Mucosa of descending colon (tissue), 3 donors: ENCODE measurements at regions not wholly inside any gene's neighbourhood (a gene's known extent, or its start where the extent isn't known, plus 50 kb on each side); places are given as distances from the start of the nearest gene placed in this dataset.
A peak's percentile ranks its signal among the peaks of the same experiment; 100 is the strongest.

Source experiments
- ATAC-seq: fragments of 200-7000 bp; cut with Tn5 transposase; one replicate; pipeline ENCODE4 v1.9.1; 2020; ENCODE audit warnings: mild to moderate bottlenecking, moderate library complexity
- DNase-seq, 3 donors: peaks; one replicate each; pipeline ENCODE4 v3.0.0-alpha.2; 2020
- H3K36me3 ChIP-seq: fragments of 200-600 bp; one replicate; pipeline ENCODE4 v1.8.0; 2021; ENCODE audit warnings: low read depth, mild to moderate bottlenecking
- H3K4me1 ChIP-seq: fragments of 200-600 bp; one replicate; pipeline ENCODE4 v1.8.0; 2021; ENCODE audit warnings: low read depth, mild to moderate bottlenecking
- H3K4me3 ChIP-seq: fragments of 200-600 bp; one replicate; pipeline ENCODE4 v1.8.0; 2021; ENCODE audit warnings: mild to moderate bottlenecking
- H3K9me3 ChIP-seq: fragments of 200-600 bp; one replicate; pipeline ENCODE4 v1.8.0; 2021; ENCODE audit warnings: mild to moderate bottlenecking
- intact Hi-C, 2 donors: fragments of 100-400 bp; cut with DNase I in 1 of 2; cut with micrococcal nuclease in 1 of 2; formaldehyde crosslinking; loops; one replicate each; pipeline versions ENCODE4 v1.11.0 to v1.11.1; 2022; cut with DNase I, micrococcal nuclease
- TF ChIP-seq, protein P1 (sequence below): fragments of 200-600 bp; IDR thresholded peaks from one replicate; pipeline ENCODE4 v1.8.0; 2022; ENCODE audit warnings: antibody characterized with exemption, mild to moderate bottlenecking
- donor health status: DM: no; HTN: no; CAD: no; lungs with moderate emphysema.
- donor health status: DM: no; HTN: no; CAD: no.
- donor health status: DM: no; HTN: yes; CAD: no.

DNA sequence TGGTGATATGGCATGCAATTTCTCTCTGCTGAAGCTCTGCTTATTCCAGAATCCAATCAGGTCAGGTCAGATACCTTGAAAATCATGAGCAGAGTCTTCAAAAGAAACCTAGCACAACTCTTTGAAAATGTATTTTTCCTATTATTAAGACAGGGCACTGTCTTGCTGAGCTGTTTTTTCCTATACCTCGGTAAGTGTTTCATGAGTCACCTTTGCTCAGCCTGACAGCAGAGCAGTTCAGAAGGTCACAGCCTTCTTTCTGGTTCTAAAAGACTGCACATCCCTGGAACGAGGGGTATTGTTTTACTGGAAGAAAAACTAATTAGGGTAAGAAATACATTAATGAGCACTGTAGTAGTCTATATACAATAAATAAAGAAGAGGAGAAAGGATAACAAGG, 422.0 kb downstream of the SOX2 start:
- TF ChIP-seq, protein P1, sequence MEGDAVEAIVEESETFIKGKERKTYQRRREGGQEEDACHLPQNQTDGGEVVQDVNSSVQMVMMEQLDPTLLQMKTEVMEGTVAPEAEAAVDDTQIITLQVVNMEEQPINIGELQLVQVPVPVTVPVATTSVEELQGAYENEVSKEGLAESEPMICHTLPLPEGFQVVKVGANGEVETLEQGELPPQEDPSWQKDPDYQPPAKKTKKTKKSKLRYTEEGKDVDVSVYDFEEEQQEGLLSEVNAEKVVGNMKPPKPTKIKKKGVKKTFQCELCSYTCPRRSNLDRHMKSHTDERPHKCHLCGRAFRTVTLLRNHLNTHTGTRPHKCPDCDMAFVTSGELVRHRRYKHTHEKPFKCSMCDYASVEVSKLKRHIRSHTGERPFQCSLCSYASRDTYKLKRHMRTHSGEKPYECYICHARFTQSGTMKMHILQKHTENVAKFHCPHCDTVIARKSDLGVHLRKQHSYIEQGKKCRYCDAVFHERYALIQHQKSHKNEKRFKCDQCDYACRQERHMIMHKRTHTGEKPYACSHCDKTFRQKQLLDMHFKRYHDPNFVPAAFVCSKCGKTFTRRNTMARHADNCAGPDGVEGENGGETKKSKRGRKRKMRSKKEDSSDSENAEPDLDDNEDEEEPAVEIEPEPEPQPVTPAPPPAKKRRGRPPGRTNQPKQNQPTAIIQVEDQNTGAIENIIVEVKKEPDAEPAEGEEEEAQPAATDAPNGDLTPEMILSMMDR, result no peak
- no peak for DNase-seq
- no peak overlapping the region for H3K4me3 ChIP-seq
- intact Hi-C loops, result no loop called here
- H3K4me1 ChIP-seq, result no peaks in the 10 kb centered on the region
- ATAC-seq, result no peak
- no peaks in the 10 kb centered on the region for H3K36me3 ChIP-seq
- no peaks in the 10 kb centered on the region for H3K9me3 ChIP-seq

DNA sequence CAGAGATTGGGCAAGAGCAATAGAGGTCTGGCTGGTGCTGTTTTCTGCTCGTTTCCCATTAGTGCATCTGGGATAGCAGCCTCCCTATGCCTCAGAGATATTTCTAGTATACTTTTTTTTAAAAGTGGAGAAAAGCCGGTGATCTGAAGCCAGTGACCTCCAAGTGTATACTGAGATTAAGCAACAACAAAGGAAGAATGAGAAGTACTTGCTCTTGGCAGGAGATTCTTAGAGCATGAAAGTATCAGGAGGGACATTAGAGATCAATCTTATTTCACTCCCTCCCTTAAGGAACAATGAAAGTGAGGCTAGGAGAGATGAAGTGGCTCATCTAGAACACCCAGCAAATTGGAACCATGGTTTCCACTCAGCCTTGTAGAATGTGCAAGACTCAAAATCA, 423.3 kb downstream of the SOX2 start:
- DNase-seq (no peak), ATAC-seq (no peak)
- H3K9me3 ChIP-seq, result no peaks in the 10 kb centered on the region
- TF ChIP-seq, protein P1, result no peak
- H3K4me3 ChIP-seq, result no peak overlapping the region
- no peaks in the 10 kb centered on the region for H3K4me1 ChIP-seq
- H3K36me3 ChIP-seq, result no peaks in the 10 kb centered on the region
- intact Hi-C loops, result no loop called here

DNA sequence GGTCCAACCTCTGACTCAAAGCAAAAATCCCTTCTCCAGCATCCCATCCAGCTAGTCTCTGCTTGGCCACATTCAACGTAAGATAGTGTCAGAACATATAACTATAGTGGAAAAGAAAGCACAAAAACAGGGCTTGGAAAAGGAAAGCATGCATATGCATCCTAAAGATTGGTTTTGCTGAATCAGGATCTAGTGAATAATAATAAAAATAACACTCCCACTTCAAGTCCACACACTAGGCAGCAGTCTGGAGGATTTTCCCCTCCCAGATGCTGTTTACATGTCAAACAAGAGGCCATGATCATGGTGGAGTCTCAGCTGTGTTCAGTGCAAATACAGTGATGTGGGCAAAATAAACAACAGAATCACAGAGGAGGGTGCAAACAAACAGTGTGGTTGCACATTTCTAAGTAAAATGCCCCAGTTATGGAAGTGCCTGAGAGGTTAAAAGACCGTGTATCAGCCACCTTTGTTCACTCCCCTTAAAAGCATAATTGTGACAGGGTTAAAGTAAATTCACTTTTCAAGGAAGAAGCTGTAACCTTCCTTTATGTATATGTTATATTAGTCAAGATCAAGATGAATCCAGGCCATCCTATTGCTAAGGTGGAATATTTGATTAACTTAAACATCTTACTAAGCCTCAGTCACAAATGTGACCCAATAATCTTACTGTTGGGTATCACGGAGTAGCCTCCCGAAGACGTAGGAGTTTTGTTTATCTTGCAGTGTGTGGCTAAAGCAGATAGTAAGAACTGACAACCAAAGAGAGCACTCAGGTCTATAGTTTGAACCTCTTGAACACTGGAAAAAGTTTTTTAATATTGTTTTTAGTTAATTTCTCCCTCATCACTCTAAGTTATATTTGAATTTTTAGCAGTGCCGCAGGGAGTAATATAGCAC, 424.5 kb downstream of the SOX2 start:
- TF ChIP-seq, protein P1, result no peak
- intact Hi-C loops, result no loop called here

DNA sequence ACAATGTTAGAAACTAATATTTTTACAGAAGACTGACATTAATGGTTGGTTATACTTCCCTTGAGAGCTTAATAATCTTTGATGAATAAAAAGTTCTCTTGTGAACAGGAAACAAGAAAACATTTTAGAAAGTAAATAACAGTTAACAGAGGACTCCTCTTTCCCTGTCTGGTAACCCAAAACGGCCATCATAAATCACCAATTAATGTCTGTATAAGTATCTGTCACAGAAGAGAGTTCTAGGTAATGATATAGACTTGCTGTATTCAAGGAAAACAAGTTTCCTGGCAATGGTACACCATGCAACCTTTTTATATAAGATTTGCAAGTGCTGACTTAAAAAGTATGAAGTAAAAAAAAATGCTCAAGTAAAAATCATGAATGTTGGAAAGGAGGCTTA, 426.7 kb downstream of the SOX2 start:
- Histone ChIP-seq H3K9me3 (no peaks in the 10 kb centered on the region), H3K36me3 (no peaks in the 10 kb centered on the region), H3K4me1 (no peaks in the 10 kb centered on the region), H3K4me3 (no peak overlapping the region)
- intact Hi-C loops, result no loop called here
- DNase-seq, result no peak
- TF ChIP-seq, protein P1, result no peak
- ATAC-seq, result no peak

More for the DNA sequence above, 424.5 kb downstream of the SOX2 start:
- Histone ChIP-seq H3K36me3 (no peaks in the 10 kb centered on the region), H3K4me1 (no peaks in the 10 kb centered on the region), H3K4me3 (no peak overlapping the region), H3K9me3 (no peaks in the 10 kb centered on the region)
- DNase-seq (no peak), ATAC-seq (no peak)

DNA sequence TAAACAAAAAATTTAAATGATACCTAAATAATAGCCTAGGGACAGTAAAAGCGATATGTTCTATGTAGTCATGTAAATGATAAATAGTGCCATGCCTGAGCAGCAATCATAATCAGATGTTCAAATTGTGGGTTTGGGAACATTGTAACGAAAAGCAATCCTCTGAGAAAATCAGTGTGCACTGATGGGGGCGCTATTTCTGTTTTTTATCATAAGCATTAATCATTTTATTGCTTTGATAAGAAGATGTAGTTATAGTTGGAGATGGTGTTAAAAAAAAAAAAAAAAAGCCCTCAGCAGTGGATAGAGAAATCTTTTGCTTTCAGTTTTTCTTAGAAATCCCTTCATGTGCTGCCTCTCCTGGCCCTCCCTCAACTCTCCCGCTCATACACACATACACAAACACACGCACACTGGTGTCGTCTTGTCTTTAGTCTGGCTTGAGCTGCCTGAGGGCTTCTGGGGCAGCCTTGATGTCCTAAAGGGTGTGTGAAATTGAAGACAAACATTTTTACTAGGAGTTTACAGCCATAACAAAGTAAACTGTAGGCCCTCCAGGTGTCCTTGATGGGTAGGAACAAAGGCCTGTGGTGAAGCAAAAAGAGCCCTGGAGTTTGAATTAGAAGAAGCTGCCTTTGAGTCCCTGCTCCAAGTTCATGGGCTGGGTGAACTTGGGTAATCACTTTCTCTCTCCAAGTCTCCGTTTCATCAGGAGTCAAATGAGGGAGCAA, 428.1 kb downstream of the SOX2 start:
- intact Hi-C loops, result no loop called here
- TF ChIP-seq, protein P1, result no peak
- H3K4me1 ChIP-seq, result no peaks in the 10 kb centered on the region
- H3K4me3 ChIP-seq, result no peak overlapping the region
- H3K9me3 ChIP-seq, result no peaks in the 10 kb centered on the region
- ATAC-seq (peak; percentile 37), DNase-seq (peak in 1 of 3 donors; percentile 7)
- H3K36me3 ChIP-seq, result no peaks in the 10 kb centered on the region
